Type B pancreatic cell (in vitro differentiated cells): ENCODE measurements at regions not wholly inside any gene's neighbourhood (a gene's known extent, or its start where the extent isn't known, plus 50 kb on each side); places are given as distances from the start of the nearest gene placed in this dataset.
A peak's percentile ranks its signal among the peaks of the same experiment; 100 is the strongest.

Source experiments
- DNase-seq: peaks from one replicate; pipeline ENCODE4 v3.0.0; 2021; ENCODE audit warnings: mixed read lengths; ENCODE audit not compliant: unreplicated experiment; ENCODE audit errors: extremely low spot score
- H3K27ac Mint-ChIP-seq: 2 replicates; pipeline ENCODE4 v1.8.0; 2021; ENCODE audit warnings: mild to moderate bottlenecking, mixed read lengths
- H3K27me3 Mint-ChIP-seq: 2 replicates; pipeline ENCODE4 v1.8.0; 2021; ENCODE audit warnings: mixed read lengths
- H3K36me3 Mint-ChIP-seq: 2 replicates; pipeline ENCODE4 v1.8.0; 2021; ENCODE audit warnings: mixed read lengths
- H3K4me1 Mint-ChIP-seq: one replicate; pipeline ENCODE4 v1.8.0; 2021; ENCODE audit warnings: mixed read lengths; ENCODE audit not compliant: unreplicated experiment
- H3K4me3 Mint-ChIP-seq: 2 replicates; pipeline ENCODE4 v1.8.0; 2021; ENCODE audit warnings: mild to moderate bottlenecking, mixed read lengths
- H3K9me3 Mint-ChIP-seq: 2 replicates; pipeline ENCODE4 v1.8.0; 2021; ENCODE audit warnings: mixed read lengths
- TF ChIP-seq, protein P1 (sequence below): fragments of 200-600 bp; sonication (generic); conservative IDR thresholded peaks from 2 replicates; pipeline ENCODE4 v1.5.0; 2021; ENCODE audit warnings: antibody characterized with exemption, mild to moderate bottlenecking

DNA sequence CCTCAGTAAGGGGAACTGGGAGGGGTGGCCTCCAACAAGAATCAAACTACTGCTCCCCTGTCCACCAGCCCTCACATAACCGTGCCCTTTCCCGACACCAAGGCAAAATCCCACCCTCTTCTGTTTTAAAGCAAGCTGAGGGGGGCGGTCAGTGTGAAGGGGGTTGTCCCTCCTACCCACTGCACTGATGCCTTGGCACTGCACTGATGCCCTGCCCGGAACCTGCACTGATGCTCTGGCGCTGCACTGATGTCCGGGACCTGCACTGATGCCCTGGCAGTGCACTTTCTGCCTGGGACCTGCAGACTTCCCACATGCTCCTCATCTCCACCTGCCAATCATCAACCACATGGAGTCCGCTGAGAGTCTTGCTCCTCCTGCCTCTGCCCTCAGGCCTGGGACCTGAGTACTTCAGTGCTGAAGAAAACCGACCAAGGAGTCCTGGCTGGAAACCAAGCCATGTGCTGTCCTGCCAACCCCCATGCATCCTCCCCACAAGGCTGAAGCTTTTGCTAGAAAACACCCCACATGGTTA is 179.5 kb downstream of the SMAD2 start:
- TF ChIP-seq, protein P1, sequence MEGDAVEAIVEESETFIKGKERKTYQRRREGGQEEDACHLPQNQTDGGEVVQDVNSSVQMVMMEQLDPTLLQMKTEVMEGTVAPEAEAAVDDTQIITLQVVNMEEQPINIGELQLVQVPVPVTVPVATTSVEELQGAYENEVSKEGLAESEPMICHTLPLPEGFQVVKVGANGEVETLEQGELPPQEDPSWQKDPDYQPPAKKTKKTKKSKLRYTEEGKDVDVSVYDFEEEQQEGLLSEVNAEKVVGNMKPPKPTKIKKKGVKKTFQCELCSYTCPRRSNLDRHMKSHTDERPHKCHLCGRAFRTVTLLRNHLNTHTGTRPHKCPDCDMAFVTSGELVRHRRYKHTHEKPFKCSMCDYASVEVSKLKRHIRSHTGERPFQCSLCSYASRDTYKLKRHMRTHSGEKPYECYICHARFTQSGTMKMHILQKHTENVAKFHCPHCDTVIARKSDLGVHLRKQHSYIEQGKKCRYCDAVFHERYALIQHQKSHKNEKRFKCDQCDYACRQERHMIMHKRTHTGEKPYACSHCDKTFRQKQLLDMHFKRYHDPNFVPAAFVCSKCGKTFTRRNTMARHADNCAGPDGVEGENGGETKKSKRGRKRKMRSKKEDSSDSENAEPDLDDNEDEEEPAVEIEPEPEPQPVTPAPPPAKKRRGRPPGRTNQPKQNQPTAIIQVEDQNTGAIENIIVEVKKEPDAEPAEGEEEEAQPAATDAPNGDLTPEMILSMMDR, result no peak
- no peaks in the 10 kb centered on the region for H3K4me1 Mint-ChIP-seq

DNA sequence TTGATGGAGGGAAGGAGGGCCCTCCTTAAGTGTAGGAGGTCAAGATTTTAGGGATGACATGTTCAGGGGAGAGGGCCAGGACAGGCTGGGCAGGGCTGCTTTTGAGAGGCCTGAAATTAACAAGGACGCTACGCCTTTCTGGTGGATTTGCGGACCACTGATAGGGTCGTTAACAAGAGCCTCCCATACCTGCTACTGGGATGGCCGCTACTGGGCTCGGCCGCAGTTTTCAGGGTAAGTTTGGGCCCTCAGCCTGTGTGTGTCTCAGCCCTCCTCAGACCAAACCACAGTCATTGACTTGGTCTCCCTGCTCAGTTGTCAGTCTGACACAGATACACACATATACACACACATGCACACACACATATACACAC is 180.9 kb downstream of the SMAD2 start:
- Mint-ChIP-seq H3K27ac (no peak overlapping the region), H3K9me3 (no peaks in the 10 kb centered on the region), H3K4me1 (no peaks in the 10 kb centered on the region), H3K36me3 (no peaks in the 10 kb centered on the region), H3K27me3 (peaks cover 60% of the 10 kb centered on the region), H3K4me3 (peak overlapping the region; percentile 7)
- TF ChIP-seq, protein P1, result no peak
- DNase-seq, result peak; percentile 50

More for the DNA sequence above, 179.5 kb downstream of the SMAD2 start:
- Mint-ChIP-seq H3K27me3 (peaks cover 57% of the 10 kb centered on the region), H3K4me3 (peak overlapping the region; percentile 28), H3K9me3 (no peaks in the 10 kb centered on the region), H3K27ac (no peak overlapping the region), H3K36me3 (no peaks in the 10 kb centered on the region)
- peak; percentile 47 for DNase-seq

DNA sequence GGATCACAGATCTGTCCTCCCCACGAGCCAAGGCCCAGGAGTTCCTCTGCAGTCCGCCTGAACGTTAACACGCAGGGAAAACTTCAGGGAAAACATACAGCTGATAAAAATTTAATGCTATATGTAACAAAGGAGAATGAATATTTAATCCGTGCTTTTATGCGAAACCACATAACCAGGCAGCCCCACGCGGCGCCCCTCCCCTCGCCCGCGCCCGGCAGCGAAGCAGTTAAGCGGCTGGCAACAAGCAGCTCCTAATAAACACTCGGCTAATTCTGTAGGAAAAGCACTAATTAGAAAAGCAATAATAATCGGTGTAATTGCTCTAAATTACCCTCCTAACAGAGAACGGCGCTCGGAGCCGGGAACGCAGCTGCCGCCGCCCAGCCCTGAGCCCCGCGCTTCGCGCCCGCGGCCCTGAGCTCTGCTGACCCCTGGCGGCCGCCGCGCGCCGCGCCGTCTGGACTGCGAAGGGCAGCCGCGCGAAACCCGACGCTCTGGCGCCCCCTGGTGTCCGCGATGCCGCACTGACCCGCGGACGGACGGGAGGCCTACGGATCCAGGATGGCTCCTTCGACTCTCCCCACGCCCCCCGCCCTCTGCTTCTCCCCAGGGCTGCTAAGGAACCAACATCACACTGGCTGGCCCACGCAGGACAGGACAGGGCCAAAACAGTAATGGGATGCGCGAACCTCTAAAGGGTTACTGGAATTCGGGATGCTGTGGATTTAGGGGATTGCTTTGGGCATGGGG is 181.4 kb downstream of the SMAD2 start:
- no peaks in the 10 kb centered on the region for H3K4me1 Mint-ChIP-seq
- TF ChIP-seq, protein P1, result peak; percentile 100
- H3K27ac Mint-ChIP-seq, result no peak overlapping the region
- H3K27me3 Mint-ChIP-seq, result peaks cover 57% of the 10 kb centered on the region
- no peaks in the 10 kb centered on the region for H3K9me3 Mint-ChIP-seq
- no peaks in the 10 kb centered on the region for H3K36me3 Mint-ChIP-seq
- peak overlapping the region; percentile 67 for H3K4me3 Mint-ChIP-seq
- DNase-seq, result peak; percentile 92

DNA sequence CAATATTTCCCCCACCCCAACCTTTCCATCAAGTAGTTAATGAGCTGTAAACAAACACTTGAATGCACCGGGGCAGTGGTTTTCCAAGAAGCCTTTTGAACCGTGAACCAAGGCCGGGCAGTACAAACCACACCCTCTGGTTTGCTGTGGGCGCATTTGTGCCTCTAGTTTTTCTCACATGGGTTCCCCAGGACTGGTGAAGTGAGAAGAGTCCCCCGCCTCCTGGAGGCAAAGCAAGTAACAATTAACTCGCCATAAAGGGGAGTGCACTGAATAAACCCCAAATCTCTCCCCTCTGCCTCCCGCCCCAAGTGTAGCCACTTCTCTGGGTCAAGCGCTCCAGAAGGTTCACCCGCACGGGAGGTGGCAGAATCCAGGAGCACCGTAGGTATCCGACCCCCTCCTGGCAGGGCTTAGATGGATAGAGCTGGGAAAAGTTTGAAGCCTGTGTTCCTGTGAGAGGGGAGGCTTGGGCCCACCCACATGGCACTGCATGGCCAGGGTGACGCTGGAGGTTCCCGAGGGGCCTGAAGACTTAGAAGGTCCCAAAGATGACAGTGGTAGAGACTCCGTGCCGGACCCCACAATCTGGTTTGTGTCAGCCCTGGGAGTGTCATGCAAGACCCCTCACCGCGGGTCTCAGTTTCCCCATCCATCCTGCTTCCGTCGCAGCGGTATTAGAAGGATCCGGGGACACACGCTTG is 182.2 kb downstream of the SMAD2 start:
- peak overlapping the region; percentile 67 for H3K4me3 Mint-ChIP-seq
- no peaks in the 10 kb centered on the region for H3K36me3 Mint-ChIP-seq
- no peaks in the 10 kb centered on the region for H3K4me1 Mint-ChIP-seq
- no peaks in the 10 kb centered on the region for H3K9me3 Mint-ChIP-seq
- H3K27ac Mint-ChIP-seq, result no peak overlapping the region
- H3K27me3 Mint-ChIP-seq, result peaks cover 53% of the 10 kb centered on the region
- TF ChIP-seq, protein P1, result no peak
- peak; percentile 59 for DNase-seq

DNA sequence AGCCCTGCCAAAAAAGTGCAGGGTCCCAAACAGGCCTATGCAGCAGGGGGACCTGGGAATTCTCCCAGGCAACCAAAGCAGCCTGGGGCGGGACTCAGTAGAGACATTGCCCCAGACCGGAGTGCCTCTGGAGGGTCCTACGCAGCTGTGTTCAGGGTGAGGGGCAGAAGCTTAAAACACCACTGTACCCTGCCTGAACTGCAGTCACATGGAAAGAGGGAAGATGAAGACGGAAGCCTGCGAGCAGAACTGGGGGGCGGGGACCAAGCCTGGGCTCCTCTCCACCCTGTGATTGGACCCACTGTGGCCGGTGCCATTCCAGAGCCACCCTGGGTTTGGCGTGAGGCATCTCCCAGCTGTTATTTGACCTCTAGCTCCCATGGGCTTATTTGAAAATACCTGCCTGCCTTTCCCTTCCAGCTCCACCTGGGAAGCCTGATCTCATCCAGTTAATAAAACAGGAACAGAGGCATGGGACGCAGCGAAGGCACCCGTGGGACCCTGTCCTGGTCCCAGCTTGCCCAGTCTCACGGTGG is 183.1 kb downstream of the SMAD2 start:
- Mint-ChIP-seq H3K27ac (no peak overlapping the region), H3K9me3 (no peaks in the 10 kb centered on the region), H3K4me3 (no peak overlapping the region), H3K36me3 (no peaks in the 10 kb centered on the region), H3K4me1 (no peaks in the 10 kb centered on the region), H3K27me3 (peaks cover 51% of the 10 kb centered on the region)
- TF ChIP-seq, protein P1, result no peak
- DNase-seq, result peak; percentile 43
